ENCODE measurements at regions not wholly inside any gene's neighbourhood (a gene's known extent, or its start where the extent isn't known, plus 50 kb on each side); places are given as distances from the start of the nearest gene placed in this dataset.

DNA sequence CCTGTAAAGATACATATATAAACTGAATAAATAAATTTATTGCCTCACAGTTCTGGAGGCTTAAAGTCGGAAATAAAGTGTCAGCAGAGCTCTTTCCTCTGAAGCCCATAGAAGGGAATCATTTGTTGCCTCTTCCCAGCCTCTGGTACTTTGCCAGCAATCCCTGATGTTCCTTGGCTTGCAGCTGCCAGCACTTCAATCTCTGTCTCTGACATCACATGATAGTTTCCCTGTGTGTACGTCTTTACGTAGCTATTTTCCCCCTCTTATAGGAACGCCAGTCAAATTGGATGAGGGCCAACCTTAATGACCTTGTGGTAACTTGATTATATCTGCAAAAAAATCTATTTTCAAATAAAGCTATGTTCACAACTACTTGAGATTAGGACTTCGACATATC, 250.9 kb downstream of the LIG4 start (continued):
- TF ChIP-seq KAT7 (CRISPR knock-in tag; IDR thresholded peaks at IDR 0.05; ENCODE audit: borderline replicate concordance): no peak
- TF ChIP-seq ZNF416 (CRISPR knock-in tag; IDR thresholded peaks at IDR 0.05): no peak
- TF ChIP-seq, protein P1, sequence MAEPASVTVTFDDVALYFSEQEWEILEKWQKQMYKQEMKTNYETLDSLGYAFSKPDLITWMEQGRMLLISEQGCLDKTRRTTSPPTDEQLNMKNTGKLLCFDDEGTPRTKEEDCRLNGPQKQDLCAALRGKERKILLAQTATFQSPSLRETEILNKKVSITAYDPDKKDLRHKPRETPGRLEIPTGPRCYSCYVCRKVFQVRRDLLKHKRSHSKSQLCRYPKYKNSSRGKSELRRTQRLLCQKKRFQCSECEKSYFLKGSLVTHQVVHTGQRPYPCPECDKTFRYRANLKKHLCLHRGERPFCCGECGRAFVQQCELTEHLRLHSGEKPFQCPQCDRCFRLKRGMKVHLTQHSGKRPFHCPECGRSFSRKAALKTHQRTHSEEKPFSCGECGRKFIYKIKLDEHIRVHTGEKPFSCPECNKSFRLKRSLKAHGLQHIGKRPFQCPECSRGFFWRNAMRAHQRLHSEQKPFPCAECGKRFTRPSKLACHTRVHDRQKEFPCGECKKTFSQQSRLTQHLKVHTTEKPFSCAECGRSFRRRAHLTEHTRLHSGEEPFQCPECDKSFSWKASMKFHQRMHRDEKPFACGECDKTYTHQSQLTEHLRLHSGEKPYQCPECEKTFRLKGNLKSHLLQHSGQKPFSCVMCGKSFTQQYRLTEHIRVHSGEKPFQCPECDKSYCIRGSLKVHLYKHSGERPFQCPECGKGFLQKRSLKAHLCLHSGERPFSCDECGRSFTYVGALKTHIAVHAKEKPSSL (CRISPR knock-in tag; conservative IDR thresholded peaks at IDR 0.05): no peak
- TF ChIP-seq MXD4 (CRISPR knock-in tag; IDR thresholded peaks at IDR 0.05; ENCODE audit: borderline replicate concordance): no peak
- TF ChIP-seq NFYB (CRISPR knock-in tag; conservative IDR thresholded peaks at IDR 0.05; ENCODE audit: low read depth): no peak
- TF ChIP-seq, protein P2, sequence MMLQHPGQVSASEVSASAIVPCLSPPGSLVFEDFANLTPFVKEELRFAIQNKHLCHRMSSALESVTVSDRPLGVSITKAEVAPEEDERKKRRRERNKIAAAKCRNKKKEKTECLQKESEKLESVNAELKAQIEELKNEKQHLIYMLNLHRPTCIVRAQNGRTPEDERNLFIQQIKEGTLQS (CRISPR knock-in tag; conservative IDR thresholded peaks at IDR 0.05): no peak

DNA sequence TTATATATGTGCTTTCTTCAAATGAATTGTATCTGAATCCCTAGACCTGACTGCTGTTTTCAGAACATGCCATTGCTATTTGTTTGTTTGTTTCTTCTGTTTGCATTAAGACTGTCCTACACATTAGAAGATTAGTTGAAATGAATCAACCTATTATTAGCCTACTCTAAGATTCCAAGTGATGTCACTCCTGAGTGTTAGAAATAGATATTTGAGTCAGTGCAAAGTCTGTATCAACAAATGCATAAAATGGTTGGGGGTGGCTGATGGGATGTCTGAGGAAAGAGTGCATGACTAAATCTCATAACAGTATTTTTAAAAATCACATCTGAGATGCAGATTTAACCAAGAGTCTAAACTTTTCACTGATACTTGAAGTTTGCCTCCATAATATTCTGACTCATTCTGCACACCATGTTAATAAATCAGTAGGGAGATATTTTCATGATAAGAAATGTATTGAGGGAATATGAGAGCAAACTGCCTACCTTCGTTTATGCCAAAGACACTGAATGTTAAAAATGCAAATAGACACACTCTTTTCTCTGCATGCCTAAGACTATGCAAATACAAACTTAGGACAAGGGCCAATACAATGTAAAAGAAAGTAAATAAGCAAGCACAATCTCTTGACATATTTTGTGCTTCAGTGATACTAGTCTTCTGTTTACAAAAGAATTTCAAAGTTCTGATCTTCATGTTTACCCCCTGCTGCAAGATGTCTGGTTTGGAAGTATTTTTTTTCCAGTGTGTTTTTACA, 253.3 kb downstream of the LIG4 start:
- no peak for ATAC-seq
- Mint-ChIP-seq H3K4me1 (peaks cover 12% of the 10 kb centered on the region), H3K9me3 (peaks cover 18% of the 10 kb centered on the region), H3K27ac (no peak overlapping the region), H3K27me3 (ENCODE audit: low read depth) (no peaks in the 10 kb centered on the region), H3K4me3 (no peak overlapping the region), H3K36me3 (0 out of 2 replicates have a peak, but pooled peaks cover 4% of the 10 kb centered on the region)
- TF ChIP-seq ATF1 (CRISPR knock-in tag; IDR thresholded peaks at IDR 0.05): no peak
- TF ChIP-seq, protein P2 (CRISPR knock-in tag; conservative IDR thresholded peaks at IDR 0.05): no peak
- TF ChIP-seq, protein P3, sequence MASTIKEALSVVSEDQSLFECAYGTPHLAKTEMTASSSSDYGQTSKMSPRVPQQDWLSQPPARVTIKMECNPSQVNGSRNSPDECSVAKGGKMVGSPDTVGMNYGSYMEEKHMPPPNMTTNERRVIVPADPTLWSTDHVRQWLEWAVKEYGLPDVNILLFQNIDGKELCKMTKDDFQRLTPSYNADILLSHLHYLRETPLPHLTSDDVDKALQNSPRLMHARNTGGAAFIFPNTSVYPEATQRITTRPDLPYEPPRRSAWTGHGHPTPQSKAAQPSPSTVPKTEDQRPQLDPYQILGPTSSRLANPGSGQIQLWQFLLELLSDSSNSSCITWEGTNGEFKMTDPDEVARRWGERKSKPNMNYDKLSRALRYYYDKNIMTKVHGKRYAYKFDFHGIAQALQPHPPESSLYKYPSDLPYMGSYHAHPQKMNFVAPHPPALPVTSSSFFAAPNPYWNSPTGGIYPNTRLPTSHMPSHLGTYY (CRISPR knock-in tag; IDR thresholded peaks at IDR 0.05): no peak
- TF ChIP-seq, protein P4, sequence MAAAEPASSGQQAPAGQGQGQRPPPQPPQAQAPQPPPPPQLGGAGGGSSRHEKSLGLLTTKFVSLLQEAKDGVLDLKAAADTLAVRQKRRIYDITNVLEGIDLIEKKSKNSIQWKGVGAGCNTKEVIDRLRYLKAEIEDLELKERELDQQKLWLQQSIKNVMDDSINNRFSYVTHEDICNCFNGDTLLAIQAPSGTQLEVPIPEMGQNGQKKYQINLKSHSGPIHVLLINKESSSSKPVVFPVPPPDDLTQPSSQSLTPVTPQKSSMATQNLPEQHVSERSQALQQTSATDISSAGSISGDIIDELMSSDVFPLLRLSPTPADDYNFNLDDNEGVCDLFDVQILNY (CRISPR knock-in tag; IDR thresholded peaks at IDR 0.05): no peak
- TF ChIP-seq TCF7 (CRISPR knock-in tag; IDR thresholded peaks at IDR 0.05; ENCODE audit: low read depth): no peak
- TF ChIP-seq SMAD4 (CRISPR knock-in tag; IDR thresholded peaks at IDR 0.05): no peak
- TF ChIP-seq, protein P5, sequence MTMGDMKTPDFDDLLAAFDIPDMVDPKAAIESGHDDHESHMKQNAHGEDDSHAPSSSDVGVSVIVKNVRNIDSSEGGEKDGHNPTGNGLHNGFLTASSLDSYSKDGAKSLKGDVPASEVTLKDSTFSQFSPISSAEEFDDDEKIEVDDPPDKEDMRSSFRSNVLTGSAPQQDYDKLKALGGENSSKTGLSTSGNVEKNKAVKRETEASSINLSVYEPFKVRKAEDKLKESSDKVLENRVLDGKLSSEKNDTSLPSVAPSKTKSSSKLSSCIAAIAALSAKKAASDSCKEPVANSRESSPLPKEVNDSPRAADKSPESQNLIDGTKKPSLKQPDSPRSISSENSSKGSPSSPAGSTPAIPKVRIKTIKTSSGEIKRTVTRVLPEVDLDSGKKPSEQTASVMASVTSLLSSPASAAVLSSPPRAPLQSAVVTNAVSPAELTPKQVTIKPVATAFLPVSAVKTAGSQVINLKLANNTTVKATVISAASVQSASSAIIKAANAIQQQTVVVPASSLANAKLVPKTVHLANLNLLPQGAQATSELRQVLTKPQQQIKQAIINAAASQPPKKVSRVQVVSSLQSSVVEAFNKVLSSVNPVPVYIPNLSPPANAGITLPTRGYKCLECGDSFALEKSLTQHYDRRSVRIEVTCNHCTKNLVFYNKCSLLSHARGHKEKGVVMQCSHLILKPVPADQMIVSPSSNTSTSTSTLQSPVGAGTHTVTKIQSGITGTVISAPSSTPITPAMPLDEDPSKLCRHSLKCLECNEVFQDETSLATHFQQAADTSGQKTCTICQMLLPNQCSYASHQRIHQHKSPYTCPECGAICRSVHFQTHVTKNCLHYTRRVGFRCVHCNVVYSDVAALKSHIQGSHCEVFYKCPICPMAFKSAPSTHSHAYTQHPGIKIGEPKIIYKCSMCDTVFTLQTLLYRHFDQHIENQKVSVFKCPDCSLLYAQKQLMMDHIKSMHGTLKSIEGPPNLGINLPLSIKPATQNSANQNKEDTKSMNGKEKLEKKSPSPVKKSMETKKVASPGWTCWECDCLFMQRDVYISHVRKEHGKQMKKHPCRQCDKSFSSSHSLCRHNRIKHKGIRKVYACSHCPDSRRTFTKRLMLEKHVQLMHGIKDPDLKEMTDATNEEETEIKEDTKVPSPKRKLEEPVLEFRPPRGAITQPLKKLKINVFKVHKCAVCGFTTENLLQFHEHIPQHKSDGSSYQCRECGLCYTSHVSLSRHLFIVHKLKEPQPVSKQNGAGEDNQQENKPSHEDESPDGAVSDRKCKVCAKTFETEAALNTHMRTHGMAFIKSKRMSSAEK (CRISPR knock-in tag; IDR thresholded peaks at IDR 0.05; ENCODE audit: borderline replicate concordance): no peak
- TF ChIP-seq CBFB (CRISPR knock-in tag; IDR thresholded peaks at IDR 0.05; ENCODE audit: low read depth): no peak
- TF ChIP-seq FOXP1 (CRISPR knock-in tag; IDR thresholded peaks at IDR 0.05; ENCODE audit: borderline replicate concordance): no peak
- no peak for TF ChIP-seq ZNF263 (CRISPR knock-in tag; IDR thresholded peaks at IDR 0.05; ENCODE audit: low read depth)
- TF ChIP-seq KAT7 (CRISPR knock-in tag; IDR thresholded peaks at IDR 0.05; ENCODE audit: borderline replicate concordance): no peak
- TF ChIP-seq, protein P6, sequence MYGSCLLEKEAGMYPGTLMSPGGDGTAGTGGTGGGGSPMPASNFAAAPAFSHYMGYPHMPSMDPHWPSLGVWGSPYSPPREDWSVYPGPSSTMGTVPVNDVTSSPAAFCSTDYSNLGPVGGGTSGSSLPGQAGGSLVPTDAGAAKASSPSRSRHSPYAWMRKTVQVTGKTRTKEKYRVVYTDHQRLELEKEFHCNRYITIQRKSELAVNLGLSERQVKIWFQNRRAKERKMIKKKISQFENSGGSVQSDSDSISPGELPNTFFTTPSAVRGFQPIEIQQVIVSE (CRISPR knock-in tag; IDR thresholded peaks at IDR 0.05; ENCODE audit: borderline replicate concordance): no peak
- POLR2A ChIA-PET: no interaction called here
- DNase-seq (ENCODE audit: low spot score): no peak
- CTCF ChIA-PET: no interaction called here
